GM23338 (cell line): ENCODE measurements at regions not wholly inside any gene's neighbourhood (a gene's known extent, or its start where the extent isn't known, plus 50 kb on each side); places are given as distances from the start of the nearest gene placed in this dataset.

Source experiments
- ATAC-seq: fragments of 200-7000 bp; cut with Tn5 transposase; 3 replicates; pipeline ENCODE4 v1.9.1; 2020
- DNase-seq: peaks from one replicate; pipeline ENCODE4 v3.0.0-alpha.2; 2015; ENCODE audit warnings: low spot score
- H2AFZ ChIP-seq: fragments of 200-600 bp; sonication (generic); 2 replicates; pipeline ENCODE4 v1.8.0; 2016; ENCODE audit warnings: antibody characterized with exemption, mild to moderate bottlenecking, moderate library complexity
- H3F3A ChIP-seq: fragments of 200-600 bp; sonication (generic); replicated peaks from 2 replicates; pipeline ENCODE4 v1.8.0; 2017; ENCODE audit warnings: antibody characterized with exemption, mixed run types, low read depth
- H3K27ac ChIP-seq: fragments of 200-600 bp; sonication (generic); 2 replicates; pipeline ENCODE4 v1.6.1; 2016; ENCODE audit warnings: low read depth
- H3K27me3 ChIP-seq: fragments of 200-600 bp; sonication (generic); 2 replicates; pipeline ENCODE4 v1.8.0; 2016; ENCODE audit warnings: mild to moderate bottlenecking, mixed run types, moderate library complexity; ENCODE audit not compliant: insufficient read depth
- H3K36me3 ChIP-seq: fragments of 200-600 bp; sonication (generic); 2 replicates; pipeline ENCODE4 v1.8.0; 2016; ENCODE audit warnings: mild to moderate bottlenecking; ENCODE audit not compliant: insufficient read depth
- H3K4me1 ChIP-seq: fragments of 200-600 bp; sonication (generic); 2 replicates; pipeline ENCODE4 v1.8.0; 2016; ENCODE audit warnings: mild to moderate bottlenecking, moderate library complexity; ENCODE audit not compliant: insufficient read depth
- H3K4me2 ChIP-seq: fragments of 200-600 bp; sonication (generic); 2 replicates; pipeline ENCODE4 v1.7.1; 2017; ENCODE audit warnings: mixed run types
- H3K4me3 ChIP-seq: fragments of 200-600 bp; sonication (generic); 2 replicates; pipeline ENCODE4 v1.6.1; 2016; ENCODE audit warnings: mixed run types
- H3K79me2 ChIP-seq: fragments of 200-600 bp; sonication (generic); replicated peaks from 2 replicates; pipeline ENCODE4 v1.8.0; 2017; ENCODE audit warnings: mild to moderate bottlenecking; ENCODE audit not compliant: insufficient read depth
- H3K9me2 ChIP-seq: fragments of 200-600 bp; sonication (generic); 2 replicates; pipeline ENCODE4 v1.8.0; 2017; ENCODE audit not compliant: insufficient read depth
- H4K20me1 ChIP-seq: fragments of 200-600 bp; sonication (generic); replicated peaks from 2 replicates; pipeline ENCODE4 v1.8.0; 2017; ENCODE audit warnings: mild to moderate bottlenecking; ENCODE audit not compliant: insufficient read depth
- H3K27ac Mint-ChIP-seq: 2 replicates; pipeline ENCODE4 v1.8.0; 2020; ENCODE audit warnings: inconsistent platforms, mild to moderate bottlenecking, moderate library complexity, mixed read lengths
- H3K27me3 Mint-ChIP-seq: 3 replicates; pipeline ENCODE4 v1.8.0; 2022; ENCODE audit warnings: low read depth, mild to moderate bottlenecking, moderate library complexity, mixed read lengths, inconsistent platforms; ENCODE audit not compliant: insufficient read depth, poor library complexity
- H3K36me3 Mint-ChIP-seq: 3 replicates; pipeline ENCODE4 v1.8.0; 2021; ENCODE audit warnings: low read depth, mild to moderate bottlenecking, inconsistent platforms, moderate library complexity, mixed read lengths
- H3K4me1 Mint-ChIP-seq: 3 replicates; pipeline ENCODE4 v1.8.0; 2020; ENCODE audit warnings: mild to moderate bottlenecking, inconsistent platforms, mixed read lengths
- H3K4me3 Mint-ChIP-seq: 3 replicates; pipeline ENCODE4 v1.8.0; 2021; ENCODE audit warnings: moderate library complexity, mild to moderate bottlenecking, inconsistent platforms, mixed read lengths
- H3K9me3 Mint-ChIP-seq: 3 replicates; pipeline ENCODE4 v1.8.0; 2020; ENCODE audit warnings: moderate library complexity, mild to moderate bottlenecking, inconsistent platforms, mixed read lengths
- CTCF ChIP-seq, 2 experiments: fragments of 200-600 bp in 1 of 2; sonication (generic) in 1 of 2; conservative IDR thresholded peaks; 2 replicates each; pipeline versions ENCODE4 v1.5.1 to v1.6.1; 2016 to 2017; ENCODE audit warnings: antibody characterized with exemption in 2 of 2, low read depth in 2 of 2, mild to moderate bottlenecking in 2 of 2, moderate library complexity in 1 of 2
- ETS1 ChIP-seq: IDR thresholded peaks from 2 replicates; pipeline ENCODE4 v1.6.1; 2016; ENCODE audit warnings: antibody characterized with exemption
- EZH2 ChIP-seq: fragments of 200-600 bp; sonication (generic); IDR thresholded peaks from one replicate; pipeline ENCODE4 v1.8.0; 2017; ENCODE audit warnings: antibody characterized with exemption, mild to moderate bottlenecking, low read depth; ENCODE audit not compliant: unreplicated experiment
- EZH2phosphoT487 ChIP-seq: fragments of 200-600 bp; sonication (generic); IDR thresholded peaks from one replicate; pipeline ENCODE4 v1.8.1; 2018; ENCODE audit warnings: antibody characterized with exemption; ENCODE audit not compliant: unreplicated experiment
- REST ChIP-seq: IDR thresholded peaks from one replicate; pipeline ENCODE4 v1.6.1; 2018; ENCODE audit warnings: antibody characterized with exemption; ENCODE audit not compliant: unreplicated experiment
- ZNF114 ChIP-seq: fragments of 250-450 bp; sonication (Bioruptor Pico); IDR thresholded peaks from 2 replicates; pipeline ENCODE4 v1.5.0; 2020; ENCODE audit warnings: mild to moderate bottlenecking, moderate library complexity

- H3K79me2 ChIP-seq: no peaks in the 10 kb centered on the region
These were observed 278.6 kb downstream of the ZSWIM6 start for GRCh38 chr5:61610678-61611024.

More at GRCh38 chr5:61610678-61611024, 278.6 kb downstream of the ZSWIM6 start:
- no peaks in the 10 kb centered on the region for H3F3A ChIP-seq
- no peaks in the 10 kb centered on the region for H3K27me3 ChIP-seq
- peak overlapping the region; percentile 74 for H3K4me2 ChIP-seq
- H3K27ac ChIP-seq: no peak overlapping the region
- Mint-ChIP-seq H3K27me3 (peaks cover 12% of the 10 kb centered on the region), H3K36me3 (no peaks in the 10 kb centered on the region; the same call in 2 of the 3 replicates), H3K4me1 (peaks cover 21% of the 10 kb centered on the region), H3K27ac (no peak overlapping the region), H3K4me3 (no peak overlapping the region; the same call in 2 of the 3 replicates), H3K9me3 (no peaks in the 10 kb centered on the region)
- no peak for TF ChIP-seq CTCF (conservative IDR thresholded peaks at IDR 0.05; ENCODE audit: low read depth in 2 of 2)
- TF ChIP-seq REST: no peak
- TF ChIP-seq EZH2: no peak
- no peak for TF ChIP-seq EZH2phosphoT487
- no peak for TF ChIP-seq ZNF114 (CRISPR knock-in tag)
- TF ChIP-seq ETS1: no peak
- peak overlapping the region; percentile 76 for H2AFZ ChIP-seq
- H4K20me1 ChIP-seq: no peaks in the 10 kb centered on the region
- H3K4me1 ChIP-seq: peaks cover 13% of the 10 kb centered on the region
- DNase-seq (no peak), ATAC-seq (no peak)
- no peaks in the 10 kb centered on the region for H3K36me3 ChIP-seq
- no peak overlapping the region for H3K4me3 ChIP-seq
- H3K9me2 ChIP-seq: peaks cover 5% of the 10 kb centered on the region; the same call in 1 of the 2 replicates
